DND-41 (cell line): ENCODE measurements at regions not wholly inside any gene's neighbourhood (a gene's known extent, or its start where the extent isn't known, plus 50 kb on each side); places are given as distances from the start of the nearest gene placed in this dataset.

ENCODE experiments used
- ATAC-seq: fragments of 200-7000 bp; cut with Tn5 transposase; 3 replicates; pipeline ENCODE4 v1.9.1; 2021; ENCODE audit warnings: low read depth; ENCODE audit not compliant: insufficient read depth
- DNase-seq: peaks from one replicate; pipeline ENCODE4 v3.0.0-alpha.2; 2020
- H2AFZ ChIP-seq: 2 replicates; pipeline ENCODE4 v1.6.0; 2012; ENCODE audit warnings: low read depth, low read length
- H3K27ac ChIP-seq: 2 replicates; pipeline ENCODE4 v1.5.1; 2012; ENCODE audit warnings: low read length, inconsistent platforms
- H3K27me3 ChIP-seq: fragments of 200-600 bp; sonication (generic); 2 replicates; pipeline ENCODE4 v1.6.0; 2012; ENCODE audit warnings: low read length, mild to moderate bottlenecking, inconsistent platforms; ENCODE audit not compliant: insufficient read depth, poor library complexity
- H3K36me3 ChIP-seq: 2 replicates; pipeline ENCODE4 v1.5.1; 2012; ENCODE audit warnings: low read length, inconsistent platforms; ENCODE audit not compliant: insufficient read depth
- H3K4me1 ChIP-seq: 2 replicates; pipeline ENCODE4 v1.5.1; 2012; ENCODE audit warnings: mild to moderate bottlenecking, low read length; ENCODE audit not compliant: insufficient read depth
- H3K4me2 ChIP-seq: 2 replicates; pipeline ENCODE4 v1.6.0; 2012; ENCODE audit warnings: mild to moderate bottlenecking, moderate library complexity, low read length, inconsistent platforms; ENCODE audit not compliant: insufficient read depth
- H3K4me3 ChIP-seq, 2 experiments: fragments of 200-600 bp in 1 of 2; shearing (Covaris generic) in 1 of 2; 2 replicates each; pipeline ENCODE4 v1.5.1; 2012 to 2016; ENCODE audit warnings: inconsistent platforms in 2 of 2, low read length in 2 of 2, mild to moderate bottlenecking in 2 of 2, low read depth in 1 of 2, moderate library complexity in 1 of 2
- H3K79me2 ChIP-seq: 2 replicates; pipeline ENCODE4 v1.6.0; 2012; ENCODE audit warnings: low read length, inconsistent platforms; ENCODE audit not compliant: insufficient read depth
- H3K9ac ChIP-seq: 2 replicates; pipeline ENCODE4 v1.6.0; 2012; ENCODE audit warnings: low read depth, mild to moderate bottlenecking, inconsistent platforms, low read length, moderate library complexity
- H3K9me3 ChIP-seq: 2 replicates; pipeline ENCODE4 v1.5.1; 2012; ENCODE audit warnings: low read length, moderate library complexity, mild to moderate bottlenecking, inconsistent platforms; ENCODE audit not compliant: insufficient read depth, severe bottlenecking
- H4K20me1 ChIP-seq: 2 replicates; pipeline ENCODE4 v1.6.0; 2012; ENCODE audit warnings: low read length; ENCODE audit not compliant: insufficient read depth
- CTCF ChIP-seq: IDR thresholded peaks from 2 replicates; pipeline ENCODE4 v1.5.1; 2012; ENCODE audit warnings: borderline replicate concordance, low read length, moderate library complexity, mild to moderate bottlenecking; ENCODE audit not compliant: poor library complexity, severe bottlenecking; ENCODE audit errors: extremely low read depth
- EZH2 ChIP-seq: IDR thresholded peaks from 3 replicates; pipeline ENCODE4 v1.6.1; 2012; ENCODE audit warnings: borderline replicate concordance, low read depth, mild to moderate bottlenecking, moderate library complexity, low read length, inconsistent platforms; ENCODE audit not compliant: severe bottlenecking

- DNase-seq (no peak), ATAC-seq (no peak)
- H3K4me2 ChIP-seq, result no peak overlapping the region
- TF ChIP-seq CTCF, result no peak
- TF ChIP-seq EZH2, result no peak
- no peak overlapping the region for H3K9ac ChIP-seq
- no peaks in the 10 kb centered on the region for H3K27me3 ChIP-seq
- H2AFZ ChIP-seq, result no peak overlapping the region
- no peak overlapping the region for H3K4me3 ChIP-seq
- H3K79me2 ChIP-seq, result no peaks in the 10 kb centered on the region
- H4K20me1 ChIP-seq, result no peaks in the 10 kb centered on the region
- no peaks in the 10 kb centered on the region for H3K9me3 ChIP-seq
- H3K4me1 ChIP-seq, result no peaks in the 10 kb centered on the region
- no peak overlapping the region for H3K27ac ChIP-seq
- H3K36me3 ChIP-seq, result no peaks in the 10 kb centered on the region
Observed at GRCh38 chr6:50591135-50591534, 122.2 kb upstream of the TFAP2D start.

- H3K9ac ChIP-seq, result no peak overlapping the region
- no peaks in the 10 kb centered on the region for H3K79me2 ChIP-seq
- H3K27ac ChIP-seq, result no peak overlapping the region
- no peaks in the 10 kb centered on the region for H3K9me3 ChIP-seq
- H3K4me3 ChIP-seq, result no peak overlapping the region
- H3K4me2 ChIP-seq, result no peak overlapping the region
- no peaks in the 10 kb centered on the region for H4K20me1 ChIP-seq
- no peaks in the 10 kb centered on the region for H3K4me1 ChIP-seq
- ATAC-seq (no peak), DNase-seq (no peak)
- H3K36me3 ChIP-seq, result no peaks in the 10 kb centered on the region
- H2AFZ ChIP-seq, result no peak overlapping the region
- H3K27me3 ChIP-seq, result no peaks in the 10 kb centered on the region
- no peak for TF ChIP-seq EZH2
Observed at GRCh38 chr6:50600280-50600679, 113.0 kb upstream of the TFAP2D start.

- no peak overlapping the region for H3K27ac ChIP-seq
- ATAC-seq (no peak), DNase-seq (no peak)
- H2AFZ ChIP-seq, result no peak overlapping the region
- H3K9ac ChIP-seq, result no peak overlapping the region
- no peak overlapping the region for H3K4me3 ChIP-seq
- no peaks in the 10 kb centered on the region for H3K4me1 ChIP-seq
- no peaks in the 10 kb centered on the region for H3K9me3 ChIP-seq
- no peaks in the 10 kb centered on the region for H3K79me2 ChIP-seq
- TF ChIP-seq EZH2 (no peak), CTCF (peak; percentile 84)
- H3K36me3 ChIP-seq, result no peaks in the 10 kb centered on the region
- H4K20me1 ChIP-seq, result no peaks in the 10 kb centered on the region
- H3K27me3 ChIP-seq, result no peaks in the 10 kb centered on the region
- no peak overlapping the region for H3K4me2 ChIP-seq
Observed at GRCh38 chr6:50602292-50602691, 111.0 kb upstream of the TFAP2D start.

GRCh38 chr6:50608421-50608820, 104.9 kb upstream of the TFAP2D start:
- no peak for TF ChIP-seq EZH2
- no peaks in the 10 kb centered on the region for H3K4me1 ChIP-seq
- H3K9ac ChIP-seq, result no peak overlapping the region
- H4K20me1 ChIP-seq, result no peaks in the 10 kb centered on the region
- no peaks in the 10 kb centered on the region for H3K79me2 ChIP-seq
- no peak for DNase-seq
- H2AFZ ChIP-seq, result no peak overlapping the region
- no peak overlapping the region for H3K4me2 ChIP-seq
- H3K27me3 ChIP-seq, result no peaks in the 10 kb centered on the region
- no peak for ATAC-seq
- H3K36me3 ChIP-seq, result no peaks in the 10 kb centered on the region
- no peak overlapping the region for H3K4me3 ChIP-seq
- H3K27ac ChIP-seq, result no peak overlapping the region
- no peaks in the 10 kb centered on the region for H3K9me3 ChIP-seq

GRCh38 chr6:50610562-50610961, 102.8 kb upstream of the TFAP2D start:
- TF ChIP-seq CTCF (peak; percentile 26), EZH2 (no peak)
- no peaks in the 10 kb centered on the region for H3K27me3 ChIP-seq

More at GRCh38 chr6:50610562-50610961, 102.8 kb upstream of the TFAP2D start:
- H3K36me3 ChIP-seq, result no peaks in the 10 kb centered on the region
- no peaks in the 10 kb centered on the region for H3K79me2 ChIP-seq
- no peak overlapping the region for H3K9ac ChIP-seq
- no peaks in the 10 kb centered on the region for H4K20me1 ChIP-seq
- DNase-seq (no peak), ATAC-seq (no peak)
- H3K27ac ChIP-seq, result no peak overlapping the region
- no peaks in the 10 kb centered on the region for H3K4me1 ChIP-seq
- H3K4me3 ChIP-seq, result no peak overlapping the region
- H3K4me2 ChIP-seq, result no peak overlapping the region
- H2AFZ ChIP-seq, result no peak overlapping the region
- H3K9me3 ChIP-seq, result no peaks in the 10 kb centered on the region
